Lower leg skin (tissue), 4 donors: ENCODE measurements at regions not wholly inside any gene's neighbourhood (a gene's known extent, or its start where the extent isn't known, plus 50 kb on each side); places are given as distances from the start of the nearest gene placed in this dataset.

Source experiments
- DNase-seq, 2 donors: peaks; one replicate each; pipeline ENCODE4 v3.0.0-alpha.2; 2019; ENCODE audit warnings: low spot score in 2 of 2
- H3K4me3 ChIP-seq: fragments of 200-600 bp; sonication (generic); 2 replicates; pipeline ENCODE4 v1.5.1; 2017; ENCODE audit warnings: mild to moderate bottlenecking, low read depth; ENCODE audit not compliant: poor library complexity, severe bottlenecking
- POLR2A ChIP-seq, 2 donors: fragments of 450-650 bp; IDR thresholded peaks; one replicate each; pipeline ENCODE4 v1.6.1; 2016 to 2017; ENCODE audit warnings: antibody characterized with exemption in 2 of 2, mild to moderate bottlenecking in 1 of 2, moderate library complexity in 1 of 2
- WGBS, 2 donors: methylation state at CpG; one replicate each; pipeline ENCODE4 v1.1.5; 2018; 5-methylcytosine and 5-hydroxymethylcytosine counted together
- intact Hi-C: fragments of 100-400 bp; cut with DNase I; formaldehyde crosslinking; loops from one replicate; pipeline ENCODE4 v1.15.0; 2023; ENCODE audit warnings: low total_unique reads
- TF ChIP-seq, protein P1 (sequence below), 3 donors: fragments of 450-650 bp; IDR thresholded peaks; one replicate each; pipeline ENCODE4 v1.5.1; 2016; ENCODE audit warnings: antibody characterized with exemption in 3 of 3, mild to moderate bottlenecking in 3 of 3, moderate library complexity in 2 of 3

DNA sequence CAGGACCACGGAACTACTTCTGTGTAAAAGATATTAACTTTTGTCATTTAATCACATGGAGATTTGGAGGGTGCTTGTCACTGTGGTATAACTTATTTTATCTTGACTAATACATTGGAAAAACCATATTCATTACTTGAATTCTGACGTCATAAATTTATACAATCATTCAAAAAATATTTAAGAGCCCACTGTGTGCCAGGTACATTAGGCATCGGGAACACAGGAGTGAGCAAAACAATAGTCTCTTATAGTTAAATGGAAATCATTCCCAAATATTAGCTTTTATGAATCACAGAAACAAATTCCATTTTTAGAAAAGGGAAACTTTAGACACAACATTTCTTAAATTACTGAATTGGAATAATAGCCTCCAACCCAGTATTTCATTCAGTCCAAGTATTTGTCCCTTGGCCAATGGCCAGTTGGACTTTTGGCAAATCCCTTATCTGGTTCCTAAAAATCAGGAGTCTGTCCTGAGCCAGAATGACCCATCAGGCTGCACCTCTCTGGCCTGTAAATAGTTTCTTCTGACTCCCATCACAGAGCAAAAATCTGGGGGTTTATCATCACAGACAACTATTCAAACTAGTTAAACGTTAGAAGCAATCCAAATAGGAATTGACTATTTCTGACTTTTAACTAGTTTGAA lies 104.3 kb upstream of the FSTL4 start:
- TF ChIP-seq POLR2A (IDR thresholded peaks at IDR 0.05) = no peak
- TF ChIP-seq, protein P1, sequence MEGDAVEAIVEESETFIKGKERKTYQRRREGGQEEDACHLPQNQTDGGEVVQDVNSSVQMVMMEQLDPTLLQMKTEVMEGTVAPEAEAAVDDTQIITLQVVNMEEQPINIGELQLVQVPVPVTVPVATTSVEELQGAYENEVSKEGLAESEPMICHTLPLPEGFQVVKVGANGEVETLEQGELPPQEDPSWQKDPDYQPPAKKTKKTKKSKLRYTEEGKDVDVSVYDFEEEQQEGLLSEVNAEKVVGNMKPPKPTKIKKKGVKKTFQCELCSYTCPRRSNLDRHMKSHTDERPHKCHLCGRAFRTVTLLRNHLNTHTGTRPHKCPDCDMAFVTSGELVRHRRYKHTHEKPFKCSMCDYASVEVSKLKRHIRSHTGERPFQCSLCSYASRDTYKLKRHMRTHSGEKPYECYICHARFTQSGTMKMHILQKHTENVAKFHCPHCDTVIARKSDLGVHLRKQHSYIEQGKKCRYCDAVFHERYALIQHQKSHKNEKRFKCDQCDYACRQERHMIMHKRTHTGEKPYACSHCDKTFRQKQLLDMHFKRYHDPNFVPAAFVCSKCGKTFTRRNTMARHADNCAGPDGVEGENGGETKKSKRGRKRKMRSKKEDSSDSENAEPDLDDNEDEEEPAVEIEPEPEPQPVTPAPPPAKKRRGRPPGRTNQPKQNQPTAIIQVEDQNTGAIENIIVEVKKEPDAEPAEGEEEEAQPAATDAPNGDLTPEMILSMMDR (IDR thresholded peaks at IDR 0.05) = no peak
- WGBS, 2 donors = 67 to 71% methylated on average over 4 of the region's 4 CpGs
- intact Hi-C loops = no loop called here

DNA sequence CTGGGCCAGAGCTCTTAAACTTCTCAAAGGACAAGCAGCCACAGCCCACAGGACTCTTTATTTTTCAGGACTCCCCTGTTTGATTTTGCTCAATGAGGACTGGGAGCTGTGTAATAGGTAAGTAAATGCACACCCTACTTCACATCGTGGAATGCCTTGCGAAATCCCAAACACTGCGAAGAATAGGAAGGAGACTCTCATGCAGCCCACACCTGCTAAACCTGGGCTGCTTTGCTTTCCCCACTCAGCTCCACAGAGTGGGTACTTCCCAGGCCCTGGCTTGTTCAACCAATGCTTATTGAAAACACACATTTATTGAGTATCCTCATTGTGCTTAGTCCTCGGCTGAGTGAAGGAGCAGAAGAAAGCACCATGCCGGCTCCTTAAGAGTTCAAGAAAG lies 103.3 kb upstream of the FSTL4 start:
- no peak for TF ChIP-seq POLR2A (IDR thresholded peaks at IDR 0.05)
- TF ChIP-seq, protein P1 (IDR thresholded peaks at IDR 0.05) = no peak
- peak in 1 of 2 donors; percentile 37 for DNase-seq
- WGBS, 2 donors = 72 to 90% methylated on average over 5 of the region's 5 CpGs
- intact Hi-C loops = no loop called here
- no peak overlapping the region for H3K4me3 ChIP-seq

More for the DNA sequence above, 104.3 kb upstream of the FSTL4 start:
- H3K4me3 ChIP-seq = no peak overlapping the region
- DNase-seq = peak in 1 of 2 donors; percentile 7

DNA sequence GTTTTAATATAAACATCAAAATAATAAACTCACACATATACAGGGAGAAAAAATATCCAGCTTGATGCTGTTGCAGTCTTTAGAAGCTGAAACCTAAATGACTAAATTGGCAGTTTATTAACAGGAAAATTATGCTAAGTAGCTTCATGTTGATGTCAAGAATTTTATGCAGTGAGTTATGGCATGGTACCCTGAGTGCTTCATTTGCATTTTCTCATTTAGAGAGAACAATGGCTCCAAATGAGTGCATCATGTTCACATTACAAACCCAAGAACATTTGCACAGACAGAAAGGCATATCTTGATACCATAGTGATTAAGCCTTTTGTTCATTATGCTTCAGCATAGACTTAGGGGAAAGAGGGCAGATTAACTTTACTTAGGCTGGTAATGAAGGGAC lies 102.9 kb upstream of the FSTL4 start:
- intact Hi-C loops = no loop called here
- H3K4me3 ChIP-seq = no peak overlapping the region
- no peak for TF ChIP-seq POLR2A (IDR thresholded peaks at IDR 0.05)
- TF ChIP-seq, protein P1 (IDR thresholded peaks at IDR 0.05) = no peak

DNA sequence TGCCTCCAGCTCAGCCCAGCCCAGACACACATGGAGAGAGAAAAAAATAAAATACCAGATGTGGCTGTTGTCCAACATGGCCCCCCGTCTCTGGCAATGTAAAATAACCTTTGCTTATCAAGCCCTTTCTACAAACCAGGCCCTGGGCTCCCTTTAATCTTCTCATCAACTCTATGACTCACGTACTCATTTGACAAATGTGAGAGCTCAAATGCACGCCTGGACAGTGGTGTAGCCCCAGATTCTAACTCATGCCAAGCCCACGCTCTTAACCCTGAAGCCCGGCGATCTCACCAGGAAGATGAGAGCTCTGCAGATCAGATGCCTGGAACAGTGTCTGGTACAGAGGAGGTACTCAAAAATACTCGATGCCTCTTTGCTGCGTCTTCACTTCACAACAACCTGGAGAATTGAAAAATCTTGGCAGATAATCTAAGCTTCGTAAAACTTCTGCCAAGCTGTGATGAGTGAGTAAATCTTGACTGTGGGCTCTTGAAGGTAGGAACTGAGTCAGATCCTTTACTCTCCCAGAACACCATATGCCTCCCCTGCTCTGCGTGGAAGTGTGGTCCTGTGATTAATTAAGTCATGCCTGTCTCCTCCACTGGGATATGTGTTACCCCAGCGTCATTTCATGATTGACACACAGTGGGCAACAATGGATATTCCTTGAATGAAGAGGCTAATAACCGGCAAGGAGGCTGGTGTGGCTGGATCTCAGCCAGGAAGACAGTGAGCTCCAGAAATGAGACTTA lies 102.0 kb upstream of the FSTL4 start:
- no peak overlapping the region for H3K4me3 ChIP-seq
- intact Hi-C loops = no loop called here
- peak in 1 of 2 donors; percentile 52 for DNase-seq
- no peak for TF ChIP-seq POLR2A (IDR thresholded peaks at IDR 0.05)
- TF ChIP-seq, protein P1 (IDR thresholded peaks at IDR 0.05) = no peak
- 43 to 57% methylated on average over 12 of the region's 12 CpGs for WGBS, 2 donors

More for the DNA sequence above, 102.9 kb upstream of the FSTL4 start:
- no peak for DNase-seq

DNA sequence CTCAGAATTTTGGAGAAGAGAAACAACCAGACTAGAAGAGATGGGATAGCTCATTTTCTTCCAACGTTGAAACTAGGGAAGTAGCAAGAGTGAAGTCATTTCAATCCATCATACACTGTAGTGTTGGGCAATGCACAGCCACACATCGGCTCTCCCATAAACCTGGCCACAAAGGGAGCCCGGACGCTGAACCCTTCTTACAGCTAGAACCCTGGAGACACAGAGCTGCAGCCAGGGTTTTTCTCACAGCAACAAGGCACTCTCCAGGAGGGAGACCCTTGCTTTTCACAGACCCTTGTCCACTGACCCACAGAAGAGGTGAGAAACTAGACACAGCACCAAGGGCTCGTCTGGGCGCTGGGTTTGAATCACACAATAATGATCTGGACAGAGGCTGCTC lies 101.4 kb upstream of the FSTL4 start:
- 83 to 85% methylated on average over 6 of the region's 6 CpGs for WGBS, 2 donors
- H3K4me3 ChIP-seq = no peak overlapping the region
- peak in 1 of 2 donors; percentile 75 for DNase-seq
- TF ChIP-seq POLR2A (IDR thresholded peaks at IDR 0.05) = no peak
- TF ChIP-seq, protein P1 (IDR thresholded peaks at IDR 0.05) = no peak
- intact Hi-C loops = no loop called here
